Kidney (tissue), 13 donors: ENCODE measurements at regions not wholly inside any gene's neighbourhood (a gene's known extent, or its start where the extent isn't known, plus 50 kb on each side); places are given as distances from the start of the nearest gene placed in this dataset.

Experiments
- DNase-seq, 5 donors: peaks; one replicate each; pipeline ENCODE4 v3.0.0-alpha.2; 2013 to 2020
- FAIRE-seq: peaks from 2 replicates; lab custom pipeline; 2012; peaks lifted over from hg19 to GRCh38; lab: Jason Lieb, UNC
- H3K27ac ChIP-seq, 2 donors: one replicate each; pipeline ENCODE4 v1.7.0; 2013; ENCODE audit warnings: low read depth in 2 of 2, low read length in 2 of 2, inconsistent platforms in 1 of 2
- H3K27me3 ChIP-seq: one replicate; pipeline ENCODE4 v1.7.1; 2013; ENCODE audit warnings: low read length, inconsistent platforms; ENCODE audit not compliant: control insufficient read depth, insufficient read depth
- H3K36me3 ChIP-seq, 3 donors: one replicate each; pipeline versions ENCODE4 v1.7.0 to v1.7.1; 2013; ENCODE audit warnings: low read length in 3 of 3, control low read depth in 1 of 3, inconsistent platforms in 1 of 3; ENCODE audit not compliant: insufficient read depth in 3 of 3, control insufficient read depth in 2 of 3
- H3K4me1 ChIP-seq, 3 donors: one replicate each; pipeline versions ENCODE4 v1.7.0 to v1.7.1; 2013; ENCODE audit warnings: low read length in 3 of 3, inconsistent platforms in 1 of 3, low read depth in 1 of 3; ENCODE audit not compliant: control insufficient read depth in 2 of 3, insufficient read depth in 2 of 3
- H3K4me3 ChIP-seq, 3 donors: one replicate each; pipeline versions ENCODE4 v1.7.0 to v1.8.1; 2013; ENCODE audit warnings: low read length in 3 of 3, control low read depth in 1 of 3, inconsistent platforms in 1 of 3
- H3K9ac ChIP-seq, 3 donors: one replicate each; pipeline versions ENCODE4 v1.7.0 to v1.7.1; 2013; ENCODE audit warnings: low read length in 3 of 3, control low read depth in 1 of 3, inconsistent platforms in 1 of 3
- H3K9me3 ChIP-seq, 3 donors: one replicate each; pipeline versions ENCODE4 v1.7.0 to v1.7.1; 2013; ENCODE audit warnings: low read length in 3 of 3, control low read depth in 1 of 3, inconsistent platforms in 1 of 3; ENCODE audit not compliant: control insufficient read depth in 2 of 3, insufficient read depth in 1 of 3
- intact Hi-C: fragments of 100-400 bp; cut with DNase I; formaldehyde crosslinking; loops from one replicate; pipeline ENCODE4 v1.11.1; 2022
- TF ChIP-seq, protein P1 (sequence below): IDR thresholded peaks from 3 replicates; pipeline ENCODE4 v1.5.1; 2012; ENCODE audit warnings: mild to moderate bottlenecking, moderate library complexity, borderline replicate concordance; ENCODE audit not compliant: insufficient read depth; ENCODE audit errors: extremely low read depth
- donor health status: control.
- donor health status: control.
- donor health status: control.
- donor health status: control.
- donor health status: control.
- donor health status: DM: yes; HTN: yes; CAD: no.
- donor health status: Normal renal cell carcinoma (clear cell type).

- Histone ChIP-seq H3K4me3 (no peak overlapping the region), H3K9ac (no peak overlapping the region), H3K36me3 (no peaks in the 10 kb centered on the region), H3K4me1 (no peaks in the 10 kb centered on the region), H3K27me3 (no peaks in the 10 kb centered on the region), H3K27ac (no peak overlapping the region), H3K9me3 (no peaks in the 10 kb centered on the region)
- no peak for DNase-seq
- TF ChIP-seq, protein P1, sequence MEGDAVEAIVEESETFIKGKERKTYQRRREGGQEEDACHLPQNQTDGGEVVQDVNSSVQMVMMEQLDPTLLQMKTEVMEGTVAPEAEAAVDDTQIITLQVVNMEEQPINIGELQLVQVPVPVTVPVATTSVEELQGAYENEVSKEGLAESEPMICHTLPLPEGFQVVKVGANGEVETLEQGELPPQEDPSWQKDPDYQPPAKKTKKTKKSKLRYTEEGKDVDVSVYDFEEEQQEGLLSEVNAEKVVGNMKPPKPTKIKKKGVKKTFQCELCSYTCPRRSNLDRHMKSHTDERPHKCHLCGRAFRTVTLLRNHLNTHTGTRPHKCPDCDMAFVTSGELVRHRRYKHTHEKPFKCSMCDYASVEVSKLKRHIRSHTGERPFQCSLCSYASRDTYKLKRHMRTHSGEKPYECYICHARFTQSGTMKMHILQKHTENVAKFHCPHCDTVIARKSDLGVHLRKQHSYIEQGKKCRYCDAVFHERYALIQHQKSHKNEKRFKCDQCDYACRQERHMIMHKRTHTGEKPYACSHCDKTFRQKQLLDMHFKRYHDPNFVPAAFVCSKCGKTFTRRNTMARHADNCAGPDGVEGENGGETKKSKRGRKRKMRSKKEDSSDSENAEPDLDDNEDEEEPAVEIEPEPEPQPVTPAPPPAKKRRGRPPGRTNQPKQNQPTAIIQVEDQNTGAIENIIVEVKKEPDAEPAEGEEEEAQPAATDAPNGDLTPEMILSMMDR = no peak
- intact Hi-C loops = no loop called here
- no peak for FAIRE-seq
Measured at GRCh38 chr9:26483991-26484390, 408.6 kb downstream of the CAAP1 start.

GRCh38 chr9:26477963-26478362 lies 414.6 kb downstream of the CAAP1 start:
- Histone ChIP-seq H3K27me3 (no peaks in the 10 kb centered on the region), H3K9me3 (no peaks in the 10 kb centered on the region), H3K4me1 (no peaks in the 10 kb centered on the region), H3K4me3 (no peak overlapping the region), H3K9ac (no peak overlapping the region), H3K27ac (no peak overlapping the region), H3K36me3 (no peaks in the 10 kb centered on the region)
- intact Hi-C loops = no loop called here
- TF ChIP-seq, protein P1 = no peak
- DNase-seq = no peak
- FAIRE-seq = no peak

- Histone ChIP-seq H3K27ac (no peak overlapping the region), H3K4me3 (no peak overlapping the region), H3K27me3 (no peaks in the 10 kb centered on the region), H3K9me3 (peaks cover 0 to 2% (median 0%) of the 10 kb centered on the region in 3 donors), H3K9ac (no peak overlapping the region), H3K36me3 (no peaks in the 10 kb centered on the region), H3K4me1 (no peaks in the 10 kb centered on the region)
- TF ChIP-seq, protein P1 = no peak
- no peak for FAIRE-seq
- DNase-seq = no peak
- intact Hi-C loops = no loop called here
Measured at GRCh38 chr9:26471261-26471660, 421.3 kb downstream of the CAAP1 start.

DNA sequence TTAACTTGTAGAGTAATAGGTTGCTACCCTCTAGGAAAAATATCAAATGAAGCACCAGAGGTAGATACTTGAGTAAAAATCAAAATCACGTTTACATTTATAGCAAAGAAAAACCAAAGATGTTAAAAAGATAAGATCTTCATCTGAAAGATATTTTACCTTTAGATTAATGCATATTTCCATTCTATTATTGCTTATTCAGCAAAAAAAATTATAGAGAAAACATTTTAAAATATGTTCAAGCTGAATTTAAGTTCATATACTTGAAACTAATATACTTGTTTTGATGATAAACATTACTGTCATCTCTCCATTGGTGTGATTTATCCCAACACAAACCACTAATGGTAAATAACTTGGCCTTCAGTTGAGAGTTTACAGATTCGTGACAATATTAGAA lies 422.3 kb downstream of the CAAP1 start:
- TF ChIP-seq, protein P1 = no peak
- Histone ChIP-seq H3K36me3 (no peaks in the 10 kb centered on the region), H3K4me1 (no peaks in the 10 kb centered on the region), H3K27ac (no peak overlapping the region), H3K4me3 (no peak overlapping the region), H3K27me3 (no peaks in the 10 kb centered on the region), H3K9ac (no peak overlapping the region), H3K9me3 (peaks cover 0 to 2% (median 0%) of the 10 kb centered on the region in 3 donors)
- intact Hi-C loops = no loop called here
- no peak for FAIRE-seq
- no peak for DNase-seq
